ENCODE measurements at regions not wholly inside any gene's neighbourhood (a gene's known extent, or its start where the extent isn't known, plus 50 kb on each side); places are given as distances from the start of the nearest gene placed in this dataset.

DNA sequence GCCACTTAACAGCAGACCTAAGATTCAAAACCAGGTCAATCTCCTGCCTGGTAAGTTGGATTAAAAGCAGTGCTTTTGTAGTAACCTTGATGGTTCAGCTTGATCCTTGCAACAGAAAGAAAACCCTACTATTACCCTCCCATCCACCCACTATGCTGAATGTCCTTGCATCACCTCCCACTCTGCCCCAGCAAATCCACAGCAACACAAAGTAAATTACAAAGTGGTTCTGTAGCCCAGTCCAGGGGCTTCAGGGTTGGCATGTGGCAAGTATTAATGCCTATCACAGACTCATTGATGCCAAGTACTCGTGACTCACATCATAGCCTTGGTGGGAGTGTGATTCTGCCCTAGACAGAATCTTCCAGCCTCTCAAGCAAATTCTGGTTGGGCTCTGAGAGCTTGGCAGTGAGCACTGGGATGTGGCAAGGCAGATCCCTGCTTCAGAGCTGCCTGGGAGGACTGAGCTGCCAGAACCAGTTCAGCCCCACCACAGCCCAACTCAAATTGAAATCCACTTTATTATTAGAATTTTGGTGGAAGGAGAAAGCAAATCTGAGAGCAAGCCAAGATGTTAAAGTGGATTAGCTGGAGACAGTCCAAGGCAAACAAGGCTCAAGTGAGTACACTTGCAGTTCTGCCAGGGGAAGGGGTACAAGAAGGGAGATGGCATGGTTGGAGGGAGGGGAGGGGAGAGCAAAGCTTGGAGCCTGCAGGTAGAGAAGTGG lies 225.8 kb upstream of the UMPS start:
- no peak for TF ChIP-seq POLR2A (IDR thresholded peaks at IDR 0.05)
- TF ChIP-seq, protein P1, sequence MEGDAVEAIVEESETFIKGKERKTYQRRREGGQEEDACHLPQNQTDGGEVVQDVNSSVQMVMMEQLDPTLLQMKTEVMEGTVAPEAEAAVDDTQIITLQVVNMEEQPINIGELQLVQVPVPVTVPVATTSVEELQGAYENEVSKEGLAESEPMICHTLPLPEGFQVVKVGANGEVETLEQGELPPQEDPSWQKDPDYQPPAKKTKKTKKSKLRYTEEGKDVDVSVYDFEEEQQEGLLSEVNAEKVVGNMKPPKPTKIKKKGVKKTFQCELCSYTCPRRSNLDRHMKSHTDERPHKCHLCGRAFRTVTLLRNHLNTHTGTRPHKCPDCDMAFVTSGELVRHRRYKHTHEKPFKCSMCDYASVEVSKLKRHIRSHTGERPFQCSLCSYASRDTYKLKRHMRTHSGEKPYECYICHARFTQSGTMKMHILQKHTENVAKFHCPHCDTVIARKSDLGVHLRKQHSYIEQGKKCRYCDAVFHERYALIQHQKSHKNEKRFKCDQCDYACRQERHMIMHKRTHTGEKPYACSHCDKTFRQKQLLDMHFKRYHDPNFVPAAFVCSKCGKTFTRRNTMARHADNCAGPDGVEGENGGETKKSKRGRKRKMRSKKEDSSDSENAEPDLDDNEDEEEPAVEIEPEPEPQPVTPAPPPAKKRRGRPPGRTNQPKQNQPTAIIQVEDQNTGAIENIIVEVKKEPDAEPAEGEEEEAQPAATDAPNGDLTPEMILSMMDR (IDR thresholded peaks at IDR 0.05): no peak

Data from thyroid gland (tissue), 4 donors.